Liver (tissue), 8 donors: ENCODE measurements at regions not wholly inside any gene's neighbourhood (a gene's known extent, or its start where the extent isn't known, plus 50 kb on each side); places are given as distances from the start of the nearest gene placed in this dataset.

ENCODE experiments used
- DNase-seq: peaks from one replicate; pipeline ENCODE4 v3.0.0-alpha.2; 2017; ENCODE audit warnings: low spot score
- H3K27ac ChIP-seq, 2 donors: one replicate each; pipeline ENCODE4 v1.7.0; 2013; ENCODE audit warnings: inconsistent platforms in 2 of 2, low read length in 2 of 2, control low read depth in 1 of 2, low read depth in 1 of 2, mild to moderate bottlenecking in 1 of 2
- H3K27me3 ChIP-seq, 4 donors: one replicate each; pipeline versions ENCODE4 v1.6.1 to v1.7.0; 2013; ENCODE audit warnings: low read length in 3 of 4, inconsistent platforms in 1 of 4, mild to moderate bottlenecking in 1 of 4, moderate library complexity in 1 of 4; ENCODE audit not compliant: control insufficient read depth in 4 of 4, insufficient read depth in 4 of 4
- H3K36me3 ChIP-seq, 4 donors: one replicate each; pipeline versions ENCODE4 v1.6.1 to v1.7.0; 2013; ENCODE audit warnings: low read length in 3 of 4, mild to moderate bottlenecking in 3 of 4, low read depth in 1 of 4, moderate library complexity in 1 of 4; ENCODE audit not compliant: control insufficient read depth in 4 of 4, insufficient read depth in 3 of 4
- H3K4me1 ChIP-seq, 4 donors: one replicate each; pipeline versions ENCODE4 v1.6.1 to v1.7.0; 2013; ENCODE audit warnings: low read length in 3 of 4, mild to moderate bottlenecking in 3 of 4, moderate library complexity in 1 of 4; ENCODE audit not compliant: control insufficient read depth in 4 of 4, insufficient read depth in 4 of 4
- H3K4me3 ChIP-seq, 3 donors: one replicate each; pipeline versions ENCODE4 v1.6.1 to v1.7.0; 2013; ENCODE audit warnings: low read length in 3 of 3, control low read depth in 1 of 3, low read depth in 1 of 3, mild to moderate bottlenecking in 1 of 3
- H3K9ac ChIP-seq, 2 donors: one replicate each; pipeline ENCODE4 v1.7.0; 2013; ENCODE audit warnings: low read length in 2 of 2, mild to moderate bottlenecking in 2 of 2, moderate library complexity in 2 of 2, control low read depth in 1 of 2, low read depth in 1 of 2
- H3K9me3 ChIP-seq, 4 donors: one replicate each; pipeline versions ENCODE4 v1.6.1 to v1.7.0; 2013; ENCODE audit warnings: low read length in 3 of 4; ENCODE audit not compliant: control insufficient read depth in 4 of 4
- ATF3 ChIP-seq: IDR thresholded peaks from 2 replicates; pipeline ENCODE4 v1.6.1; 2016; ENCODE audit warnings: antibody characterized with exemption
- CTCF ChIP-seq: fragments of 150-350 bp; IDR thresholded peaks from 2 replicates; pipeline ENCODE4 v1.5.1; 2017; ENCODE audit warnings: improper control_type of control experiment, low read depth, low read length; ENCODE audit not compliant: missing input control
- EGR1 ChIP-seq, 2 donors: IDR thresholded peaks; 2 replicates each; pipeline ENCODE4 v1.6.1; 2016 to 2018; ENCODE audit warnings: antibody characterized with exemption in 2 of 2, low read depth in 2 of 2
- FOXA1 ChIP-seq: IDR thresholded peaks from 2 replicates; pipeline ENCODE4 v1.6.1; 2016; ENCODE audit warnings: antibody characterized with exemption
- FOXA2 ChIP-seq: IDR thresholded peaks from 2 replicates; pipeline ENCODE4 v1.6.1; 2016; ENCODE audit warnings: antibody characterized with exemption
- GABPA ChIP-seq, 2 donors: IDR thresholded peaks in 1 of 2; conservative IDR thresholded peaks in 1 of 2; 2 replicates each; pipeline ENCODE4 v1.6.1; 2016; ENCODE audit warnings: antibody characterized with exemption in 2 of 2, mild to moderate bottlenecking in 1 of 2, moderate library complexity in 1 of 2
- HNF4A ChIP-seq, 2 donors: conservative IDR thresholded peaks; 2 replicates each; pipeline ENCODE4 v1.6.1; 2016; ENCODE audit warnings: antibody characterized with exemption in 2 of 2, mild to moderate bottlenecking in 2 of 2
- HNF4G ChIP-seq: IDR thresholded peaks from 2 replicates; pipeline ENCODE4 v1.6.1; 2016; ENCODE audit warnings: antibody characterized with exemption
- JUND ChIP-seq, 2 donors: IDR thresholded peaks; 2 replicates each; pipeline ENCODE4 v1.6.1; 2016; ENCODE audit warnings: antibody characterized with exemption in 2 of 2
- MAX ChIP-seq: IDR thresholded peaks from 2 replicates; pipeline ENCODE4 v1.6.1; 2016; ENCODE audit warnings: antibody characterized with exemption
- NR2F2 ChIP-seq: IDR thresholded peaks from 2 replicates; pipeline ENCODE4 v1.6.1; 2016; ENCODE audit warnings: antibody characterized with exemption
- RAD21 ChIP-seq, 2 donors: IDR thresholded peaks; 2 replicates each; pipeline ENCODE4 v1.6.1; 2016; ENCODE audit warnings: antibody characterized with exemption in 2 of 2, mild to moderate bottlenecking in 2 of 2
- RXRA ChIP-seq, 2 donors: IDR thresholded peaks; 2 replicates each; pipeline ENCODE4 v1.6.1; 2017 to 2018; ENCODE audit warnings: antibody characterized with exemption in 2 of 2, mild to moderate bottlenecking in 1 of 2
- SP1 ChIP-seq: IDR thresholded peaks from 2 replicates; pipeline ENCODE4 v1.6.1; 2018; ENCODE audit warnings: antibody characterized with exemption, mild to moderate bottlenecking
- TAF1 ChIP-seq: conservative IDR thresholded peaks from 2 replicates; pipeline ENCODE4 v1.6.1; 2016; ENCODE audit warnings: antibody characterized with exemption, mild to moderate bottlenecking
- YY1 ChIP-seq: IDR thresholded peaks from 2 replicates; pipeline ENCODE4 v1.6.1; 2016; ENCODE audit warnings: antibody characterized with exemption, mild to moderate bottlenecking
- WGBS: extraction: QIAGEN DNeasy Blood & Tissue Kit; methylation state at CpG from one replicate; pipeline ENCODE4 v1.1.7; 2013; 5-methylcytosine and 5-hydroxymethylcytosine counted together
- TF ChIP-seq, protein P1 (sequence below): IDR thresholded peaks from 2 replicates; pipeline ENCODE4 v1.6.1; 2016; ENCODE audit warnings: antibody characterized with exemption, mild to moderate bottlenecking
- TF ChIP-seq, protein P2 (sequence below): IDR thresholded peaks from 2 replicates; pipeline ENCODE4 v1.6.1; 2016; ENCODE audit warnings: antibody characterized with exemption
- donor health status: healthy.
- donor health status: healthy.
- donor health status: healthy.
- donor health status: healthy.
- donor health status: healthy.

GRCh38 chr3:78517965-78518364 is 1249.8 kb downstream of the ROBO1 start:
- TF ChIP-seq NR2F2 (no peak), HNF4A (conservative IDR thresholded peaks at IDR 0.05) (no peak), FOXA1 (no peak), FOXA2 (no peak), MAX (no peak), RXRA (IDR thresholded peaks at IDR 0.05) (no peak), YY1 (no peak), ATF3 (no peak), CTCF (no peak), GABPA (IDR thresholded peaks at IDR 0.05 in 1 of 2, conservative IDR thresholded peaks at IDR 0.05 in 1 of 2) (no peak), HNF4G (no peak), TAF1 (no peak), EGR1 (IDR thresholded peaks at IDR 0.05; ENCODE audit: low read depth in 2 of 2) (no peak), JUND (IDR thresholded peaks at IDR 0.05) (no peak), SP1 (no peak), RAD21 (IDR thresholded peaks at IDR 0.05) (no peak)
- TF ChIP-seq, protein P1, sequence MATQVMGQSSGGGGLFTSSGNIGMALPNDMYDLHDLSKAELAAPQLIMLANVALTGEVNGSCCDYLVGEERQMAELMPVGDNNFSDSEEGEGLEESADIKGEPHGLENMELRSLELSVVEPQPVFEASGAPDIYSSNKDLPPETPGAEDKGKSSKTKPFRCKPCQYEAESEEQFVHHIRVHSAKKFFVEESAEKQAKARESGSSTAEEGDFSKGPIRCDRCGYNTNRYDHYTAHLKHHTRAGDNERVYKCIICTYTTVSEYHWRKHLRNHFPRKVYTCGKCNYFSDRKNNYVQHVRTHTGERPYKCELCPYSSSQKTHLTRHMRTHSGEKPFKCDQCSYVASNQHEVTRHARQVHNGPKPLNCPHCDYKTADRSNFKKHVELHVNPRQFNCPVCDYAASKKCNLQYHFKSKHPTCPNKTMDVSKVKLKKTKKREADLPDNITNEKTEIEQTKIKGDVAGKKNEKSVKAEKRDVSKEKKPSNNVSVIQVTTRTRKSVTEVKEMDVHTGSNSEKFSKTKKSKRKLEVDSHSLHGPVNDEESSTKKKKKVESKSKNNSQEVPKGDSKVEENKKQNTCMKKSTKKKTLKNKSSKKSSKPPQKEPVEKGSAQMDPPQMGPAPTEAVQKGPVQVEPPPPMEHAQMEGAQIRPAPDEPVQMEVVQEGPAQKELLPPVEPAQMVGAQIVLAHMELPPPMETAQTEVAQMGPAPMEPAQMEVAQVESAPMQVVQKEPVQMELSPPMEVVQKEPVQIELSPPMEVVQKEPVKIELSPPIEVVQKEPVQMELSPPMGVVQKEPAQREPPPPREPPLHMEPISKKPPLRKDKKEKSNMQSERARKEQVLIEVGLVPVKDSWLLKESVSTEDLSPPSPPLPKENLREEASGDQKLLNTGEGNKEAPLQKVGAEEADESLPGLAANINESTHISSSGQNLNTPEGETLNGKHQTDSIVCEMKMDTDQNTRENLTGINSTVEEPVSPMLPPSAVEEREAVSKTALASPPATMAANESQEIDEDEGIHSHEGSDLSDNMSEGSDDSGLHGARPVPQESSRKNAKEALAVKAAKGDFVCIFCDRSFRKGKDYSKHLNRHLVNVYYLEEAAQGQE, result no peak
- TF ChIP-seq, protein P2, sequence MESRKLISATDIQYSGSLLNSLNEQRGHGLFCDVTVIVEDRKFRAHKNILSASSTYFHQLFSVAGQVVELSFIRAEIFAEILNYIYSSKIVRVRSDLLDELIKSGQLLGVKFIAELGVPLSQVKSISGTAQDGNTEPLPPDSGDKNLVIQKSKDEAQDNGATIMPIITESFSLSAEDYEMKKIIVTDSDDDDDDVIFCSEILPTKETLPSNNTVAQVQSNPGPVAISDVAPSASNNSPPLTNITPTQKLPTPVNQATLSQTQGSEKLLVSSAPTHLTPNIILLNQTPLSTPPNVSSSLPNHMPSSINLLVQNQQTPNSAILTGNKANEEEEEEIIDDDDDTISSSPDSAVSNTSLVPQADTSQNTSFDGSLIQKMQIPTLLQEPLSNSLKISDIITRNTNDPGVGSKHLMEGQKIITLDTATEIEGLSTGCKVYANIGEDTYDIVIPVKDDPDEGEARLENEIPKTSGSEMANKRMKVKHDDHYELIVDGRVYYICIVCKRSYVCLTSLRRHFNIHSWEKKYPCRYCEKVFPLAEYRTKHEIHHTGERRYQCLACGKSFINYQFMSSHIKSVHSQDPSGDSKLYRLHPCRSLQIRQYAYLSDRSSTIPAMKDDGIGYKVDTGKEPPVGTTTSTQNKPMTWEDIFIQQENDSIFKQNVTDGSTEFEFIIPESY, result no peak
- Histone ChIP-seq H3K4me3 (no peak overlapping the region), H3K9ac (no peak overlapping the region), H3K36me3 (no peaks in the 10 kb centered on the region), H3K9me3 (no peaks in the 10 kb centered on the region), H3K4me1 (no peaks in the 10 kb centered on the region), H3K27ac (no peak overlapping the region), H3K27me3 (no peaks in the 10 kb centered on the region)
- no peak for DNase-seq
- 52% methylated on average over 1 of the region's 1 CpG for WGBS

DNA sequence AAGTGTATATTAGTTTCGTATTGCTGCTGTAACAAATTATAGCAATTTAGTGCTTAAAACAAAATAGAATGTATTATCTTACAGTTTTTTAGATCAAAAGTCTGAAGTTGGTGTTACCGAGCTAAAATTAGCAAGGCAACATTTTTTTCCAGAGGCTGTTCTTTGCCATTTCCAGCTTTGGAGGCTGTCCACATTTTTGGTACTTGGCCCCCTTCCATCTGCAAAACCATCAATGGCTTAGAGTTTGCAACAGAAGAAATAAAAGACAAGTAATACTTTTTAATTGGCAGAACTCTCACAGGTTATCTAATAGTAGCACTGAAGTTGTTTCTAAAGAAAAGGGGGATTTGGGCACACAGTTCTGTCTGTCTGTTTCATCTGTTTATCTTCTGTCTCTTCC is 1248.5 kb downstream of the ROBO1 start:
- Histone ChIP-seq H3K9ac (no peak overlapping the region), H3K9me3 (no peaks in the 10 kb centered on the region), H3K4me3 (no peak overlapping the region), H3K36me3 (no peaks in the 10 kb centered on the region), H3K27me3 (no peaks in the 10 kb centered on the region), H3K4me1 (no peaks in the 10 kb centered on the region), H3K27ac (no peak overlapping the region)
- 68% methylated on average over 2 of the region's 2 CpGs for WGBS
- TF ChIP-seq ATF3, result no peak
- TF ChIP-seq GABPA (IDR thresholded peaks at IDR 0.05 in 1 of 2, conservative IDR thresholded peaks at IDR 0.05 in 1 of 2), result no peak
- DNase-seq, result no peak
